GM12878 (cell line): ENCODE measurements at regions not wholly inside any gene's neighbourhood (a gene's known extent, or its start where the extent isn't known, plus 50 kb on each side); places are given as distances from the start of the nearest gene placed in this dataset.

ENCODE experiments used
- ATAC-seq: fragments of 200-7000 bp; cut with Tn5 transposase; 3 replicates; pipeline ENCODE4 v1.9.1; 2020; ENCODE audit warnings: mild to moderate bottlenecking, moderate library complexity
- BruUV-seq: library from RNA; stranded (reverse); fragments of 400-500 nt; replicated peaks from 2 replicates; lab custom pipeline; 2021; lab: Mats Ljungman, UMichigan
- CTCF ChIA-PET: fragments of 300-600 bp; sonication (Branson Sonifier 250); formaldehyde crosslinking; extraction: SDS; loops from one replicate; lab custom pipeline; 2021; ENCODE audit warnings: inconsistent platforms; lab: Yijun Ruan, JAX
- POLR2A ChIA-PET: fragments of 350-600 bp; formaldehyde crosslinking; extraction: SDS; loops from one replicate; lab custom pipeline; 2021; ENCODE audit warnings: inconsistent platforms; lab: Charles Lee
- RAD21 ChIA-PET: fragments of 300-600 bp; sonication (Branson Sonifier 250); formaldehyde crosslinking; loops from one replicate; lab custom pipeline; 2023; ENCODE audit warnings: antibody characterized with exemption; ENCODE audit not compliant: unreplicated experiment; lab: Charles Lee
- SMC1A ChIA-PET: fragments of 300-600 bp; sonication (Branson Sonifier 250); formaldehyde crosslinking; loops from one replicate; lab custom pipeline; 2023; ENCODE audit not compliant: unreplicated experiment, uncharacterized antibody; lab: Charles Lee
- DNase-seq: peaks from one replicate; pipeline ENCODE4 v3.0.0-alpha.2; 2011; ENCODE audit warnings: low read depth, low spot score
- FAIRE-seq: peaks from 3 replicates; lab custom pipeline; 2011; peaks lifted over from hg19 to GRCh38; lab: Jason Lieb, UNC
- H2AFZ ChIP-seq: 2 replicates; pipeline ENCODE4 v1.6.0; 2011; ENCODE audit warnings: low read depth, low read length, control low read depth; ENCODE audit not compliant: control insufficient read depth
- H3K27ac ChIP-seq: 2 replicates; pipeline ENCODE4 v1.5.1; 2011; ENCODE audit warnings: control low read depth; ENCODE audit not compliant: control insufficient read depth, insufficient read depth
- H3K27me3 ChIP-seq, 2 experiments: replicated peaks in 1 of 2; 2 replicates each; pipeline versions ENCODE4 v1.6.0 to v1.6.1; 2011; ENCODE audit warnings: low read length in 1 of 2; ENCODE audit not compliant: control insufficient read depth in 2 of 2, insufficient read depth in 2 of 2
- H3K36me3 ChIP-seq, 2 experiments: 2 replicates each; pipeline ENCODE4 v1.5.1; 2011; ENCODE audit warnings: low read length in 1 of 2; ENCODE audit not compliant: control insufficient read depth in 2 of 2, insufficient read depth in 2 of 2
- H3K4me1 ChIP-seq: 2 replicates; pipeline ENCODE4 v1.6.1; 2011; ENCODE audit warnings: mild to moderate bottlenecking, low read length, moderate library complexity, mixed read lengths; ENCODE audit not compliant: control insufficient read depth, insufficient read depth
- H3K4me2 ChIP-seq: 2 replicates; pipeline ENCODE4 v1.6.0; 2011; ENCODE audit warnings: control low read depth; ENCODE audit not compliant: control insufficient read depth, insufficient read depth
- H3K4me3 ChIP-seq: fragments of 200-600 bp; sonication (generic); 2 replicates; pipeline ENCODE4 v1.5.1; 2016
- H3K79me2 ChIP-seq: 2 replicates; pipeline ENCODE4 v1.6.0; 2011; ENCODE audit warnings: low read length; ENCODE audit not compliant: control insufficient read depth, insufficient read depth
- H3K9ac ChIP-seq: 2 replicates; pipeline ENCODE4 v1.8.0; 2011; ENCODE audit warnings: low read length, control low read depth, mixed read lengths; ENCODE audit not compliant: control insufficient read depth, insufficient read depth
- H3K9me3 ChIP-seq: replicated peaks from 3 replicates; pipeline ENCODE4 v1.5.1; 2011; ENCODE audit warnings: mild to moderate bottlenecking, low read length; ENCODE audit not compliant: control insufficient read depth, insufficient read depth
- H4K20me1 ChIP-seq: 2 replicates; pipeline ENCODE4 v1.6.0; 2011; ENCODE audit not compliant: control insufficient read depth, insufficient read depth
- ASH2L ChIP-seq: fragments of 300-600, 200-600 bp; sonication (generic); IDR thresholded peaks from 2 replicates; pipeline ENCODE4 v1.6.1; 2017; ENCODE audit warnings: low read depth, mild to moderate bottlenecking, borderline replicate concordance
- BACH1 ChIP-seq: fragments of 450-650 bp; IDR thresholded peaks from 2 replicates; pipeline ENCODE4 v1.6.1; 2017; ENCODE audit warnings: mild to moderate bottlenecking, borderline replicate concordance
- BRCA1 ChIP-seq: IDR thresholded peaks from 2 replicates; pipeline ENCODE4 v1.6.1; 2011; ENCODE audit warnings: low read depth, low read length, improper control_type of control experiment
- EGR1 ChIP-seq, 2 experiments: IDR thresholded peaks; 1 replicate in 1 of 2; 2 replicates in 1 of 2; pipeline ENCODE4 v1.6.1; 2011 to 2012; ENCODE audit warnings: low read depth in 2 of 2, low read length in 2 of 2, borderline replicate concordance in 1 of 2, mild to moderate bottlenecking in 1 of 2, moderate library complexity in 1 of 2
- NFYA ChIP-seq: IDR thresholded peaks from 2 replicates; pipeline ENCODE4 v1.6.1; 2011; ENCODE audit warnings: low read depth, mild to moderate bottlenecking, low read length, improper control_type of control experiment, borderline replicate concordance
- NR2F1 ChIP-seq: fragments of 450-650 bp; conservative IDR thresholded peaks from 2 replicates; pipeline ENCODE4 v1.6.1; 2017; ENCODE audit warnings: mild to moderate bottlenecking
- TAF1 ChIP-seq: IDR thresholded peaks from 2 replicates; pipeline ENCODE4 v1.6.1; 2011; ENCODE audit warnings: mild to moderate bottlenecking, low read depth, low read length, borderline replicate concordance
- TBL1XR1 ChIP-seq: IDR thresholded peaks from 2 replicates; pipeline ENCODE4 v1.6.1; 2012; ENCODE audit warnings: low read depth, low read length, improper control_type of control experiment
- in situ Hi-C: fragments of 300-500 bp; cut with MboI; formaldehyde crosslinking; loops from 9 replicates; pipeline ENCODE4 v1.14.3; 2018; ENCODE audit warnings: mixed read lengths
- intact Hi-C: fragments of 100-400 bp; cut with micrococcal nuclease; formaldehyde crosslinking; loops from one replicate; pipeline ENCODE4 v1.14.2; 2022; ENCODE audit not compliant: unreplicated experiment
- TF ChIP-seq, protein P1 (sequence below): fragments of 450-650 bp; formaldehyde crosslinking; IDR thresholded peaks from 2 replicates; pipeline ENCODE4 v1.4.0; 2022; ENCODE audit warnings: mild to moderate bottlenecking, moderate library complexity
- TF ChIP-seq, protein P2 (sequence below): fragments of 450-650 bp; IDR thresholded peaks from 2 replicates; pipeline ENCODE4 v1.6.1; 2017; ENCODE audit warnings: mild to moderate bottlenecking, moderate library complexity

DNA sequence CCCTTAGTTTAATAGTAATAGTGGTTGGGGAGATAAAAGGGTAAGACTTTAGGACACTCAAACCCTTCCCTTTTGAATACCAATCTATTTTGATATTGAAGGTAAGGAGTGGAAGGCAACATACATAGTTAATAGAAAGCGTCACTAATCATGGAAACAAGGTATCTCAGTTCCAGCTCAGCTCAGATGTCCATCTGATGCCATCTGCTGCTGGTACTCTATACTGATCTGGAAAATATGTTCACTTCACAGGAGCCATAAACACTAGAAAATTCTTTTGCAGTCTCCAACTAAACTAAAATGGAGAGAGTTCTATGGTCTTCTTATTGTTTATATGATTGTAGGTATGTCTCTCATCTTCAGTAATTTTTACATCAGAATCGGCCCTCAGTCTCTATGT, 1777.1 kb downstream of the OTOL1 start (continued):
- TF ChIP-seq, protein P1, sequence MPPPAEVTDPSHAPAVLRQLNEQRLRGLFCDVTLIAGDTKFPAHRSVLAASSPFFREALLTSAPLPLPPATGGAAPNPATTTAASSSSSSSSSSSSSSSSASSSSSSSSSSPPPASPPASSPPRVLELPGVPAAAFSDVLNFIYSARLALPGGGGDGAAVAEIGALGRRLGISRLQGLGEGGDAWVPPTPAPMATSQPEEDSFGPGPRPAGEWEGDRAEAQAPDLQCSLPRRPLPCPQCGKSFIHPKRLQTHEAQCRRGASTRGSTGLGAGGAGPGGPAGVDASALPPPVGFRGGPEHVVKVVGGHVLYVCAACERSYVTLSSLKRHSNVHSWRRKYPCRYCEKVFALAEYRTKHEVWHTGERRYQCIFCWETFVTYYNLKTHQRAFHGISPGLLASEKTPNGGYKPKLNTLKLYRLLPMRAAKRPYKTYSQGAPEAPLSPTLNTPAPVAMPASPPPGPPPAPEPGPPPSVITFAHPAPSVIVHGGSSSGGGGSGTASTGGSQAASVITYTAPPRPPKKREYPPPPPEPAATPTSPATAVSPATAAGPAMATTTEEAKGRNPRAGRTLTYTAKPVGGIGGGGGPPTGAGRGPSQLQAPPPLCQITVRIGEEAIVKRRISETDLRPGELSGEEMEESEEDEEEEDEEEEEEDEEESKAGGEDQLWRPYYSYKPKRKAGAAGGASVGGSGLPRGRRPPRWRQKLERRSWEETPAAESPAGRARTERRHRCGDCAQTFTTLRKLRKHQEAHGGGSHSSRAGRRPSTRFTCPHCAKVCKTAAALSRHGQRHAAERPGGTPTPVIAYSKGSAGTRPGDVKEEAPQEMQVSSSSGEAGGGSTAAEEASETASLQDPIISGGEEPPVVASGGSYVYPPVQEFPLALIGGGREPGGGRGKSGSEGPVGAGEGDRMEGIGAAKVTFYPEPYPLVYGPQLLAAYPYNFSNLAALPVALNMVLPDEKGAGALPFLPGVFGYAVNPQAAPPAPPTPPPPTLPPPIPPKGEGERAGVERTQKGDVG: no peak

DNA sequence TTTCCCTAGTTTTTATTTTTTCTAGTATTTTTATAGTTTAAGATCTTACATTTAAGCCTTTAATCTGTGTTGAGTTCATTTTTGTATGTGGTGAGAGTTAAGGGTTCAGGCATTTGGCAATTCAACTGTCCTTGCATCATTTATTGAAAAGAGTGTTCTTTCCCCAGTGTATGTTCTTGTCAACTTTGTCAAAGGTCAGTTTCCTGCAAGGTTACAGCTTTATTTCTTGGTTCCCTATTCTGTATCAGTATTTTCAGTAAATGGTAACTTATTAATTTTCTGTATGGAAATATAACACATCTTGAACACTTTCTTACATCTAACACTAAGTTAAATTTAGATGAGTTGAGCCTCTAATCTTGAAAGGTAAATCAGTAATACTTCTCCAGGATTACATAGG, 1770.1 kb downstream of the OTOL1 start:
- SMC1A ChIA-PET: no interaction called here

DNA sequence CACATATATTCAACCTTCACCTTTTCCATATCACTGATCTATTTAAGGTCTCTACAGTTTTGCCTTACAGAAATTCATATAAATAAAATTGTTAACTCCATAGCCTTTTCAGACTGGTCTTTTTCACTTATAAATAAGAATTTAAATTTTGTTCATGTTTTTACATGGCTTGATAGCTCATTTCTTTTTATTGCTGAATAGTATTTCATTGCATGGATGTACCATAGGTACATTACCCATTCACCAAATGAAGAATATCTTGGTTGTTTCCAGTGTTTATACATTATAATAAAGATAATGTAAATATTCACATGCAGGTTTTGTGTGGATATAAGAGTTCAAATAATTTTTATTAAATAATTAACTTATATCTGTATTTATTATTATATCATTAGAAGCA, 1765.0 kb downstream of the OTOL1 start:
- intact Hi-C loops: no loop called here
- TF ChIP-seq ASH2L (no peak), EGR1 (IDR thresholded peaks at IDR 0.05; ENCODE audit: borderline replicate concordance in 1 of 2, low read depth in 2 of 2, low read length in 2 of 2) (no peak), TBL1XR1 (no peak), BRCA1 (no peak), NFYA (no peak), BACH1 (no peak)
- TF ChIP-seq, protein P2, sequence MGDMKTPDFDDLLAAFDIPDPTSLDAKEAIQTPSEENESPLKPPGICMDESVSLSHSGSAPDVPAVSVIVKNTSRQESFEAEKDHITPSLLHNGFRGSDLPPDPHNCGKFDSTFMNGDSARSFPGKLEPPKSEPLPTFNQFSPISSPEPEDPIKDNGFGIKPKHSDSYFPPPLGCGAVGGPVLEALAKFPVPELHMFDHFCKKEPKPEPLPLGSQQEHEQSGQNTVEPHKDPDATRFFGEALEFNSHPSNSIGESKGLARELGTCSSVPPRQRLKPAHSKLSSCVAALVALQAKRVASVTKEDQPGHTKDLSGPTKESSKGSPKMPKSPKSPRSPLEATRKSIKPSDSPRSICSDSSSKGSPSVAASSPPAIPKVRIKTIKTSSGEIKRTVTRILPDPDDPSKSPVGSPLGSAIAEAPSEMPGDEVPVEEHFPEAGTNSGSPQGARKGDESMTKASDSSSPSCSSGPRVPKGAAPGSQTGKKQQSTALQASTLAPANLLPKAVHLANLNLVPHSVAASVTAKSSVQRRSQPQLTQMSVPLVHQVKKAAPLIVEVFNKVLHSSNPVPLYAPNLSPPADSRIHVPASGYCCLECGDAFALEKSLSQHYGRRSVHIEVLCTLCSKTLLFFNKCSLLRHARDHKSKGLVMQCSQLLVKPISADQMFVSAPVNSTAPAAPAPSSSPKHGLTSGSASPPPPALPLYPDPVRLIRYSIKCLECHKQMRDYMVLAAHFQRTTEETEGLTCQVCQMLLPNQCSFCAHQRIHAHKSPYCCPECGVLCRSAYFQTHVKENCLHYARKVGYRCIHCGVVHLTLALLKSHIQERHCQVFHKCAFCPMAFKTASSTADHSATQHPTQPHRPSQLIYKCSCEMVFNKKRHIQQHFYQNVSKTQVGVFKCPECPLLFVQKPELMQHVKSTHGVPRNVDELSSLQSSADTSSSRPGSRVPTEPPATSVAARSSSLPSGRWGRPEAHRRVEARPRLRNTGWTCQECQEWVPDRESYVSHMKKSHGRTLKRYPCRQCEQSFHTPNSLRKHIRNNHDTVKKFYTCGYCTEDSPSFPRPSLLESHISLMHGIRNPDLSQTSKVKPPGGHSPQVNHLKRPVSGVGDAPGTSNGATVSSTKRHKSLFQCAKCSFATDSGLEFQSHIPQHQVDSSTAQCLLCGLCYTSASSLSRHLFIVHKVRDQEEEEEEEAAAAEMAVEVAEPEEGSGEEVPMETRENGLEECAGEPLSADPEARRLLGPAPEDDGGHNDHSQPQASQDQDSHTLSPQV: no peak

More for the DNA sequence above, 1770.1 kb downstream of the OTOL1 start:
- intact Hi-C loops (no loop called here), in situ Hi-C loops (no loop called here)
- FAIRE-seq (no peak), DNase-seq (no peak), ATAC-seq (peak; percentile 75)
- H3K27me3 ChIP-seq: no peaks in the 10 kb centered on the region
- no peak overlapping the region for H3K27ac ChIP-seq
- ChIA-PET CTCF (interaction anchor here (1.4 kb wide), 1 partner anchor 9 kb away, joined by 4 read pairs; no protein-coding TSS in a partner anchor), RAD21 (no interaction called here), POLR2A (no interaction called here)
- no peak overlapping the region for H3K4me2 ChIP-seq
- no peaks in the 10 kb centered on the region for H3K79me2 ChIP-seq
- no peaks in the 10 kb centered on the region for H3K4me1 ChIP-seq
- no peak overlapping the region for H3K9ac ChIP-seq
- H4K20me1 ChIP-seq: no peaks in the 10 kb centered on the region
- no peaks in the 10 kb centered on the region for H3K36me3 ChIP-seq
- 0 out of 2 replicates have a peak, but pooled peaks have one; percentile 19 for TF ChIP-seq NR2F1
- TF ChIP-seq TAF1: no peak
- H2AFZ ChIP-seq: no peak overlapping the region
- H3K4me3 ChIP-seq: no peak overlapping the region
- no peaks in the 10 kb centered on the region for H3K9me3 ChIP-seq
- BruUV-seq: no TSS peak

More for the DNA sequence above, 1765.0 kb downstream of the OTOL1 start:
- ChIA-PET SMC1A (interaction anchor here (1.2 kb wide), 1 partner anchor 12 kb away, joined by 3 read pairs; no protein-coding TSS in a partner anchor), POLR2A (no interaction called here), RAD21 (no interaction called here), CTCF (no interaction called here)
- Histone ChIP-seq H3K27me3 (no peaks in the 10 kb centered on the region), H3K9me3 (no peaks in the 10 kb centered on the region), H3K9ac (no peak overlapping the region), H3K4me1 (no peaks in the 10 kb centered on the region), H2AFZ (no peak overlapping the region), H3K36me3 (no peaks in the 10 kb centered on the region), H3K4me3 (no peak overlapping the region), H4K20me1 (no peaks in the 10 kb centered on the region), H3K79me2 (no peaks in the 10 kb centered on the region), H3K27ac (no peak overlapping the region), H3K4me2 (no peak overlapping the region)
- DNase-seq: no peak
- FAIRE-seq: no peak
- in situ Hi-C loops: no loop called here
- ATAC-seq: no peak
- BruUV-seq: no TSS peak
